ENCODE measurements at regions not wholly inside any gene's neighbourhood (a gene's known extent, or its start where the extent isn't known, plus 50 kb on each side); places are given as distances from the start of the nearest gene placed in this dataset.

- Histone ChIP-seq H3K36me3 (no peaks in the 10 kb centered on the region), H3K9me3 (no peaks in the 10 kb centered on the region), H3K27ac (no peak overlapping the region), H3K4me1 (no peaks in the 10 kb centered on the region), H3K4me3 (replicated peaks in 1 of 3) (no peak overlapping the region), H3K27me3 (no peaks in the 10 kb centered on the region)
- TF ChIP-seq, protein P1, sequence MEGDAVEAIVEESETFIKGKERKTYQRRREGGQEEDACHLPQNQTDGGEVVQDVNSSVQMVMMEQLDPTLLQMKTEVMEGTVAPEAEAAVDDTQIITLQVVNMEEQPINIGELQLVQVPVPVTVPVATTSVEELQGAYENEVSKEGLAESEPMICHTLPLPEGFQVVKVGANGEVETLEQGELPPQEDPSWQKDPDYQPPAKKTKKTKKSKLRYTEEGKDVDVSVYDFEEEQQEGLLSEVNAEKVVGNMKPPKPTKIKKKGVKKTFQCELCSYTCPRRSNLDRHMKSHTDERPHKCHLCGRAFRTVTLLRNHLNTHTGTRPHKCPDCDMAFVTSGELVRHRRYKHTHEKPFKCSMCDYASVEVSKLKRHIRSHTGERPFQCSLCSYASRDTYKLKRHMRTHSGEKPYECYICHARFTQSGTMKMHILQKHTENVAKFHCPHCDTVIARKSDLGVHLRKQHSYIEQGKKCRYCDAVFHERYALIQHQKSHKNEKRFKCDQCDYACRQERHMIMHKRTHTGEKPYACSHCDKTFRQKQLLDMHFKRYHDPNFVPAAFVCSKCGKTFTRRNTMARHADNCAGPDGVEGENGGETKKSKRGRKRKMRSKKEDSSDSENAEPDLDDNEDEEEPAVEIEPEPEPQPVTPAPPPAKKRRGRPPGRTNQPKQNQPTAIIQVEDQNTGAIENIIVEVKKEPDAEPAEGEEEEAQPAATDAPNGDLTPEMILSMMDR (IDR thresholded peaks at IDR 0.05) = no peak
- TF ChIP-seq POLR2A (IDR thresholded peaks at IDR 0.05) = no peak
- intact Hi-C loops (cut with DNase I) = no loop called here
- no peak for DNase-seq
Observed at GRCh38 chr10:80968903-80969302, 431.2 kb downstream of the SH2D4B start.

DNA sequence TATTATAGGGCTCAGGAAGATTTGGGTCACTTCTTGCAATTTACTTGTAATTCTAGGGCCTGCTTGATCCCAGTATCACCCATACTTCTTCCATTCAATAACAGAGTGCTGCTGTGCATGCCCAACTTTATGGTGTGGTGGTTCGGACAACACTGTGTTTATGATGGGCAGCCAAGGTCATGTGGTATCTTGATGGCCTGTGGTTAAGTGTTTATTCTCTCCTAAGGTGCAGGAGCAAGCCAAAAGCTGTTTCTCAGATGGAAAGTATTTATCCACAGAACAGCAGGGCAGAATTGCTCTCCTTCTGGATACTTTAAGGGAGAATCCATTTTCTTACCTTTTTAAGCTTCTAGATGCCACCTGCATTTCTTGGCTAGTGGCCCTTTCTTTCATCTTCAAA lies 433.8 kb downstream of the SH2D4B start:
- 93 to 95% methylated on average over 1 of the region's 1 CpG for WGBS, 2 donors
- H3K36me3 ChIP-seq = no peaks in the 10 kb centered on the region
- TF ChIP-seq, protein P1 (IDR thresholded peaks at IDR 0.05) = no peak
- TF ChIP-seq POLR2A (IDR thresholded peaks at IDR 0.05) = no peak
- H3K27ac ChIP-seq = no peak overlapping the region
- H3K4me1 ChIP-seq = no peaks in the 10 kb centered on the region
- H3K9me3 ChIP-seq = no peaks in the 10 kb centered on the region
- DNase-seq = no peak
- intact Hi-C loops (cut with DNase I) = no loop called here
- H3K4me3 ChIP-seq (replicated peaks in 1 of 3) = no peak overlapping the region
- no peaks in the 10 kb centered on the region for H3K27me3 ChIP-seq

DNA sequence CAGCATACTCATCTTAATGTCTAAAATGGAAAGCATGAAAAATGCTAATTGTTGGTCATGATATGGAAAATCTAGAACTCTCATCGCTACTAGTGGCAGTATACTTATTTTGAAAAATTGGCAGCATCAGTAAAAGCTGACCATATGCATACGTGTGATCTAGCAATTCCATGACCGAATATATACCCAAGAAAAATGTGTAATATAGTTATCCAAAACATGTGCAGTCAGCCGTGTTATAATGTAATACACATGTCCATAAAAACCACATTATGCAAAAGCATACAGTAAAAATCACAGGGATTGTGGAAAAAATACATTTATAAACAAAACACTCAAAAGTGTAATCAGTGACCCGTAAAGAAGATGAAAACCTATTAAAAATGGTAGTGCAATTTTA lies 439.0 kb downstream of the SH2D4B start:
- DNase-seq = no peak
- H3K27me3 ChIP-seq = no peaks in the 10 kb centered on the region
- TF ChIP-seq, protein P1 (IDR thresholded peaks at IDR 0.05) = no peak
- no peak for TF ChIP-seq POLR2A (IDR thresholded peaks at IDR 0.05)
- 83 to 93% methylated on average over 5 of the region's 5 CpGs for WGBS, 2 donors
- H3K4me1 ChIP-seq = no peaks in the 10 kb centered on the region
- no peak overlapping the region for H3K4me3 ChIP-seq (replicated peaks in 1 of 3)
- intact Hi-C loops (cut with DNase I) = no loop called here
- no peaks in the 10 kb centered on the region for H3K9me3 ChIP-seq
- no peaks in the 10 kb centered on the region for H3K36me3 ChIP-seq
- H3K27ac ChIP-seq = no peak overlapping the region

GRCh38 chr10:80985102-80985501 lies 447.4 kb downstream of the SH2D4B start:
- WGBS, 2 donors = 72 to 83% methylated on average over 1 of the region's 1 CpG
- Histone ChIP-seq H3K4me1 (no peaks in the 10 kb centered on the region), H3K4me3 (replicated peaks in 1 of 3) (no peak overlapping the region), H3K36me3 (no peaks in the 10 kb centered on the region), H3K27me3 (no peaks in the 10 kb centered on the region), H3K27ac (no peak overlapping the region), H3K9me3 (no peaks in the 10 kb centered on the region)
- no peak for TF ChIP-seq POLR2A (IDR thresholded peaks at IDR 0.05)
- TF ChIP-seq, protein P1 (IDR thresholded peaks at IDR 0.05) = no peak
- DNase-seq = no peak
- intact Hi-C loops (cut with DNase I) = no loop called here

- no peak for DNase-seq
- TF ChIP-seq, protein P1 (IDR thresholded peaks at IDR 0.05) = no peak
- no peak for TF ChIP-seq POLR2A (IDR thresholded peaks at IDR 0.05)
- WGBS, 2 donors = 50 to 76% methylated on average over 3 of the region's 3 CpGs
Observed at GRCh38 chr10:80986596-80986995, 448.9 kb downstream of the SH2D4B start.

More at GRCh38 chr10:80986596-80986995, 448.9 kb downstream of the SH2D4B start:
- Histone ChIP-seq H3K4me3 (replicated peaks in 1 of 3) (no peak overlapping the region), H3K36me3 (no peaks in the 10 kb centered on the region), H3K27me3 (no peaks in the 10 kb centered on the region), H3K9me3 (no peaks in the 10 kb centered on the region), H3K4me1 (no peaks in the 10 kb centered on the region), H3K27ac (no peak overlapping the region)
- intact Hi-C loops (cut with DNase I) = no loop called here
